DOHH2 (cell line): ENCODE measurements at regions not wholly inside any gene's neighbourhood (a gene's known extent, or its start where the extent isn't known, plus 50 kb on each side); places are given as distances from the start of the nearest gene placed in this dataset.

ENCODE experiments used
- H3F3A ChIP-seq: fragments of 200-600 bp; sonication (generic), shearing (Covaris generic); 2 replicates; pipeline ENCODE4 v1.6.0; 2016; ENCODE audit warnings: antibody characterized with exemption, mild to moderate bottlenecking; ENCODE audit not compliant: control insufficient read depth, insufficient read depth
- H3K27ac ChIP-seq: fragments of 200-600 bp; sonication (generic); 2 replicates; pipeline ENCODE4 v1.5.1; 2014; ENCODE audit warnings: low read depth, mild to moderate bottlenecking, low read length, moderate library complexity
- H3K27me3 ChIP-seq: fragments of 200-600 bp; sonication (generic); 2 replicates; pipeline ENCODE4 v1.6.1; 2014; ENCODE audit warnings: mild to moderate bottlenecking, low read length, mixed read lengths; ENCODE audit not compliant: control insufficient read depth
- H3K36me3 ChIP-seq: fragments of 200-600 bp; sonication (generic); 2 replicates; pipeline ENCODE4 v1.6.1; 2014; ENCODE audit warnings: mild to moderate bottlenecking, low read length, moderate library complexity, mixed read lengths; ENCODE audit not compliant: control insufficient read depth
- H3K4me1 ChIP-seq: fragments of 200-600 bp; sonication (generic); 2 replicates; pipeline ENCODE4 v1.6.1; 2014; ENCODE audit warnings: mild to moderate bottlenecking, low read length, mixed read lengths; ENCODE audit not compliant: control insufficient read depth
- H3K4me2 ChIP-seq: fragments of 200-600 bp; sonication (generic); 2 replicates; pipeline ENCODE4 v1.6.0; 2014; ENCODE audit warnings: mild to moderate bottlenecking, low read length, moderate library complexity
- H3K4me3 ChIP-seq: fragments of 200-600 bp; sonication (generic); 2 replicates; pipeline ENCODE4 v1.5.1; 2014; ENCODE audit warnings: mild to moderate bottlenecking, low read length, mixed read lengths
- H3K79me2 ChIP-seq: fragments of 200-600 bp; sonication (generic); 2 replicates; pipeline ENCODE4 v1.6.1; 2014; ENCODE audit warnings: mild to moderate bottlenecking, low read length, mixed read lengths; ENCODE audit not compliant: control insufficient read depth
- H3K9me2 ChIP-seq: fragments of 200-600 bp; sonication (generic); replicated peaks from 2 replicates; pipeline ENCODE4 v1.6.1; 2014; ENCODE audit warnings: mild to moderate bottlenecking, low read length, mixed read lengths; ENCODE audit not compliant: control insufficient read depth
- H3K9me3 ChIP-seq: fragments of 200-600 bp; sonication (generic); 2 replicates; pipeline ENCODE4 v1.6.1; 2014; ENCODE audit warnings: antibody characterized with exemption, low read length, mixed read lengths; ENCODE audit not compliant: control insufficient read depth, insufficient read depth
- H4K20me1 ChIP-seq: fragments of 200-600 bp; sonication (generic); 2 replicates; pipeline ENCODE4 v1.6.0; 2014; ENCODE audit warnings: low read depth, mild to moderate bottlenecking, antibody characterized with exemption, low read length, moderate library complexity; ENCODE audit not compliant: control insufficient read depth, insufficient read depth
- EZH2phosphoT487 ChIP-seq: fragments of 200-600 bp; sonication (generic); IDR thresholded peaks from 2 replicates; pipeline ENCODE4 v1.6.1; 2017; ENCODE audit warnings: borderline replicate concordance, mild to moderate bottlenecking, antibody characterized with exemption, low read length, moderate library complexity, mixed read lengths
- TF ChIP-seq, protein P1 (sequence below): fragments of 200-600 bp; sonication (generic); IDR thresholded peaks from one replicate; pipeline ENCODE4 v1.5.1; 2014; ENCODE audit warnings: antibody characterized with exemption, mild to moderate bottlenecking, low read depth, low read length; ENCODE audit not compliant: poor library complexity, severe bottlenecking

DNA sequence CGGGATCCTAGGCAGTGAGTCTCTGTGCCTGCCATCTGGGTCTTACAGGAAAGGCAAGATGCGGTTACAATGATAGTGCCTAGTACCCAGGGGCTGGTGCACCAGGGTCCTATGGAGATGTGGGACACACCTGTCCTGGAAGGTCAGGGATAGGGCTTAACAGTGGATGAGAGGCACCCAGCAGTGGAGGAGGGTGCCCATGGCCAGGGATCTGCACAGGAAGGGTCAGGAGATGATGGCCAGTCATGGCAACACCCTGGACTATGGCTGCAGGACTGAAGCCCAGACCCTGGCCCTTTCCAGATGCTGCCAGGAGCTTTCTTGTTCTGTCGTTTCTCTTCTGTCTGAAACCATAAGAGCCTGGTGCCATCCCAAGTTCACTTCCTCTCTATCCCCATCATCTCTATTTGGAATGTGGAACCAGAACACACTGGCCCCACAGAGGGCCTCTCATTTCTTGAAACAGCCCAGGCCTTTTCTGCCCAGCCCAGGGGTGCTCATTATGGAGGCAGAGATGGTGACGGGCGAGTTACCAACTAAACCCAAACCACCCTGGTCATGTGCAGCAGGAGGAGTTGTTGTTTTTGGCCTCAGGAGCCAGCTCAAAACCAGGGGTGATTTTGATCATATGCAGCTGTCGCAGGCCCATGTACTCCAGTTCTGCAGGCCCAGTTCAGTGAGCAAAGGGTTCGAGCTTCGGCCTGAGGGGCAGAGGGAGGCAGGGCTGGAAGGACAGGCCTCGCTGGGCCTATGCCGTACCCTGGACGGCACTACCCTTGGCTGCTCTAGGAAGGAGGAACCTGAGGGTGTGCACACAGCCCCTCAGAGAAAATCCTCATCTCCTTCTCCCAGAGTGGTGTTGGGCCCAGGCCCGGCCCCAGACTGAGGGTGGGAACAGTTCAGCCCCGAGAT is 52.6 kb upstream of the GDF10 start:
- Histone ChIP-seq H3K36me3 (no peaks in the 10 kb centered on the region), H3K27ac (no peak overlapping the region), H3K79me2 (no peaks in the 10 kb centered on the region), H3K4me1 (no peaks in the 10 kb centered on the region), H3K9me3 (no peaks in the 10 kb centered on the region), H3K4me3 (no peak overlapping the region), H3K4me2 (no peak overlapping the region), H3K9me2 (no peaks in the 10 kb centered on the region), H4K20me1 (no peaks in the 10 kb centered on the region), H3K27me3 (no peaks in the 10 kb centered on the region), H3F3A (no peaks in the 10 kb centered on the region)
- TF ChIP-seq, protein P1, sequence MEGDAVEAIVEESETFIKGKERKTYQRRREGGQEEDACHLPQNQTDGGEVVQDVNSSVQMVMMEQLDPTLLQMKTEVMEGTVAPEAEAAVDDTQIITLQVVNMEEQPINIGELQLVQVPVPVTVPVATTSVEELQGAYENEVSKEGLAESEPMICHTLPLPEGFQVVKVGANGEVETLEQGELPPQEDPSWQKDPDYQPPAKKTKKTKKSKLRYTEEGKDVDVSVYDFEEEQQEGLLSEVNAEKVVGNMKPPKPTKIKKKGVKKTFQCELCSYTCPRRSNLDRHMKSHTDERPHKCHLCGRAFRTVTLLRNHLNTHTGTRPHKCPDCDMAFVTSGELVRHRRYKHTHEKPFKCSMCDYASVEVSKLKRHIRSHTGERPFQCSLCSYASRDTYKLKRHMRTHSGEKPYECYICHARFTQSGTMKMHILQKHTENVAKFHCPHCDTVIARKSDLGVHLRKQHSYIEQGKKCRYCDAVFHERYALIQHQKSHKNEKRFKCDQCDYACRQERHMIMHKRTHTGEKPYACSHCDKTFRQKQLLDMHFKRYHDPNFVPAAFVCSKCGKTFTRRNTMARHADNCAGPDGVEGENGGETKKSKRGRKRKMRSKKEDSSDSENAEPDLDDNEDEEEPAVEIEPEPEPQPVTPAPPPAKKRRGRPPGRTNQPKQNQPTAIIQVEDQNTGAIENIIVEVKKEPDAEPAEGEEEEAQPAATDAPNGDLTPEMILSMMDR, result no peak
- TF ChIP-seq EZH2phosphoT487, result no peak

DNA sequence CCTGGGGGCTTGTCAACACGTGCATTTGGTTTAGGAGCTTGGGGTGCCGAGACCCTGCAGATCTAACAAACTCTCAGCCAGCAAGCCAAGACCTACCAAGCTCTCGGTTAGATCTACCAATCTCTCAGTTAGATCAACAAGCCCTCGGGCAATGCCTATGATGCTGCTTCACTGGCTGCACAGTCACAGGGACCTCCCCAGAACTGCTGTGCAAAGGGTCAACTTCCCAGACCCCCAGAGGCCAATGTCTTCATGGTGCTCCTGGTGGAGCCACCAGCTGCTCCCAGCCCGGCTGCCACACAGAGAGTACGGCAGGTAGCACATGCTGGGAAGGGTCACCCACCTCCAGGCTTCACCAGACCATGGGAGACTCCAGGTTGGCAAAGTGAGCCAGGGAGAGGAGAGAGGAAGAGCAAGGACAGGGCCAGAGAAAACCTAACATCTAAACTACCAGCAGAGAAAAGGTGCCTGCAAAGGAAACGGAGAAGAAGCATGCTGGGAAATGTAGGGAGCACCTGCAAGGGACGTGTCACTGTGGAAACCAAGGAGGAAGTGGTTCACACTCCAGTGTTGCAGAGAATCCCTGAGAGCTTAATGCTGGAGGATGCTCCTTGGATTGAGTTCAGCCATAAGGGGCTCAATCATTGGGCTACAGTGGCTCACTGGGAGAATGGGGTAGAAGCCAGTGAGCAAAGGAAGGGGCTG is 51.5 kb upstream of the GDF10 start:
- no peaks in the 10 kb centered on the region for H3K4me1 ChIP-seq
- no peaks in the 10 kb centered on the region for H3K9me2 ChIP-seq
- no peaks in the 10 kb centered on the region for H3K79me2 ChIP-seq
- no peak overlapping the region for H3K27ac ChIP-seq
- no peaks in the 10 kb centered on the region for H3K27me3 ChIP-seq
- no peaks in the 10 kb centered on the region for H3K9me3 ChIP-seq
- TF ChIP-seq, protein P1, result no peak
- no peak for TF ChIP-seq EZH2phosphoT487
- no peaks in the 10 kb centered on the region for H3F3A ChIP-seq
- H3K4me2 ChIP-seq, result no peak overlapping the region
- no peaks in the 10 kb centered on the region for H3K36me3 ChIP-seq
- H3K4me3 ChIP-seq, result no peak overlapping the region
- H4K20me1 ChIP-seq, result no peaks in the 10 kb centered on the region

DNA sequence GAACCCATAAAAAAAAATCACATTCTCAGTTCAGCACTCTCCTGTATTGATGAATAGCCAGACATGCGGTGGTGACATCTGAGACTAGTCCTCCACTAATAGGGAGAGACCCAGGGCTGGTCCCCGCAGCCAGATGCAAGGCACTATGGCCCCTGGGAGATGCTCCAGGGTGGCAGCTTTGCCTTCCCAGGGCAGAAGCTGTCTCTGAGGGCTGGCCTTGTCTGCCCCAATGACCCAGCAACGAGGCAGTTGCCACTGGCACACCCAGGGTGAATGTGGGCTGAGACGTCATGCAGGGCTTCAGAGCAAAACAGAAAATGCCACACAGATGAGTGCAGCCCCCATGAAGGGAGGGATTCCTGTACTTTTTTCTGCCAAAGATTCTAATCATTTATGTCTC is 50.1 kb upstream of the GDF10 start:
- H3K27me3 ChIP-seq, result no peaks in the 10 kb centered on the region

More for the DNA sequence above, 50.1 kb upstream of the GDF10 start:
- no peaks in the 10 kb centered on the region for H3K79me2 ChIP-seq
- no peak overlapping the region for H3K4me3 ChIP-seq
- H3K36me3 ChIP-seq, result no peaks in the 10 kb centered on the region
- no peak for TF ChIP-seq EZH2phosphoT487
- H3K27ac ChIP-seq, result no peak overlapping the region
- no peaks in the 10 kb centered on the region for H4K20me1 ChIP-seq
- H3F3A ChIP-seq, result no peaks in the 10 kb centered on the region
- no peak overlapping the region for H3K4me2 ChIP-seq
- H3K9me3 ChIP-seq, result no peaks in the 10 kb centered on the region
- no peaks in the 10 kb centered on the region for H3K4me1 ChIP-seq
- no peaks in the 10 kb centered on the region for H3K9me2 ChIP-seq
